ENCODE measurements at regions not wholly inside any gene's neighbourhood (a gene's known extent, or its start where the extent isn't known, plus 50 kb on each side); places are given as distances from the start of the nearest gene placed in this dataset.

- H3K36me3 ChIP-seq (ENCODE audit: control insufficient read depth, insufficient read depth, low read length): no peaks in the 10 kb centered on the region
- H3K4me3 ChIP-seq (replicated peaks; ENCODE audit: low read depth, low read length): no peak overlapping the region
- H3K27me3 ChIP-seq (replicated peaks; ENCODE audit: control insufficient read depth, insufficient read depth, low read length): no peaks in the 10 kb centered on the region
- no peak for DNase-seq (ENCODE audit: extremely low read depth, insufficient read length)
- TF ChIP-seq, protein P1, sequence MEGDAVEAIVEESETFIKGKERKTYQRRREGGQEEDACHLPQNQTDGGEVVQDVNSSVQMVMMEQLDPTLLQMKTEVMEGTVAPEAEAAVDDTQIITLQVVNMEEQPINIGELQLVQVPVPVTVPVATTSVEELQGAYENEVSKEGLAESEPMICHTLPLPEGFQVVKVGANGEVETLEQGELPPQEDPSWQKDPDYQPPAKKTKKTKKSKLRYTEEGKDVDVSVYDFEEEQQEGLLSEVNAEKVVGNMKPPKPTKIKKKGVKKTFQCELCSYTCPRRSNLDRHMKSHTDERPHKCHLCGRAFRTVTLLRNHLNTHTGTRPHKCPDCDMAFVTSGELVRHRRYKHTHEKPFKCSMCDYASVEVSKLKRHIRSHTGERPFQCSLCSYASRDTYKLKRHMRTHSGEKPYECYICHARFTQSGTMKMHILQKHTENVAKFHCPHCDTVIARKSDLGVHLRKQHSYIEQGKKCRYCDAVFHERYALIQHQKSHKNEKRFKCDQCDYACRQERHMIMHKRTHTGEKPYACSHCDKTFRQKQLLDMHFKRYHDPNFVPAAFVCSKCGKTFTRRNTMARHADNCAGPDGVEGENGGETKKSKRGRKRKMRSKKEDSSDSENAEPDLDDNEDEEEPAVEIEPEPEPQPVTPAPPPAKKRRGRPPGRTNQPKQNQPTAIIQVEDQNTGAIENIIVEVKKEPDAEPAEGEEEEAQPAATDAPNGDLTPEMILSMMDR (IDR thresholded peaks at IDR 0.05; ENCODE audit: insufficient read depth, low read length, poor library complexity, severe bottlenecking): no peak
Measured at GRCh38 chr1:188706742-188707141, 1770.9 kb downstream of the BRINP3 start.

- Histone ChIP-seq H3K36me3 (ENCODE audit: control insufficient read depth, insufficient read depth, low read length) (no peaks in the 10 kb centered on the region), H3K27me3 (replicated peaks; ENCODE audit: control insufficient read depth, insufficient read depth, low read length) (no peaks in the 10 kb centered on the region), H3K4me3 (replicated peaks; ENCODE audit: low read depth, low read length) (no peak overlapping the region)
- DNase-seq (ENCODE audit: extremely low read depth, insufficient read length): no peak
- TF ChIP-seq, protein P1 (IDR thresholded peaks at IDR 0.05; ENCODE audit: insufficient read depth, low read length, poor library complexity, severe bottlenecking): no peak
Measured at GRCh38 chr1:188708795-188709535, 1768.7 kb downstream of the BRINP3 start.

GRCh38 chr1:188715566-188715965 lies 1762.1 kb downstream of the BRINP3 start:
- Histone ChIP-seq H3K27me3 (replicated peaks; ENCODE audit: control insufficient read depth, insufficient read depth, low read length) (no peaks in the 10 kb centered on the region), H3K4me3 (replicated peaks; ENCODE audit: low read depth, low read length) (no peak overlapping the region), H3K36me3 (ENCODE audit: control insufficient read depth, insufficient read depth, low read length) (no peaks in the 10 kb centered on the region)
- TF ChIP-seq, protein P1 (IDR thresholded peaks at IDR 0.05; ENCODE audit: insufficient read depth, low read length, poor library complexity, severe bottlenecking): no peak
- DNase-seq (ENCODE audit: extremely low read depth, insufficient read length): no peak

DNA sequence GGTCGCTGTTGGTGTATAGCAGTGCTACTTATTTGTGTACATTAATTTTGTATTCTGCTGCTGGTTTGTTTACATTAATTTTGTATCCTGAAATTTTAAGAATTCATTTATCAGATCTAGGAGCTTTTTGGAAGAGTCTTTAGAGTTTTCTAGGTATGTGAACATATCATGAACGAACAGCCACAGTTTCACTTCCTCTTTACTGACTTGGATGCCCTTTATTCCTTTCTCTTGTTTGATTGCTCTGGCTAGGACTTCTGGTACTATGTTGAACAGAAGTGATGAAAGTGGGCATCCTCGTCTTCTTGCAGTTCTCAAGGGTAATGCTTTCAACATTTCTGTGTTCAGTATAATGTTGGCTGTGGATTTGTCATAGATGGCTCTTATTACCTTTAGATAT lies 1757.9 kb downstream of the BRINP3 start:
- Histone ChIP-seq H3K4me3 (replicated peaks; ENCODE audit: low read depth, low read length) (no peak overlapping the region), H3K27me3 (replicated peaks; ENCODE audit: control insufficient read depth, insufficient read depth, low read length) (no peaks in the 10 kb centered on the region), H3K36me3 (ENCODE audit: control insufficient read depth, insufficient read depth, low read length) (no peaks in the 10 kb centered on the region)
- TF ChIP-seq, protein P1 (IDR thresholded peaks at IDR 0.05; ENCODE audit: insufficient read depth, low read length, poor library complexity, severe bottlenecking): no peak
- no peak for DNase-seq (ENCODE audit: extremely low read depth, insufficient read length)

DNA sequence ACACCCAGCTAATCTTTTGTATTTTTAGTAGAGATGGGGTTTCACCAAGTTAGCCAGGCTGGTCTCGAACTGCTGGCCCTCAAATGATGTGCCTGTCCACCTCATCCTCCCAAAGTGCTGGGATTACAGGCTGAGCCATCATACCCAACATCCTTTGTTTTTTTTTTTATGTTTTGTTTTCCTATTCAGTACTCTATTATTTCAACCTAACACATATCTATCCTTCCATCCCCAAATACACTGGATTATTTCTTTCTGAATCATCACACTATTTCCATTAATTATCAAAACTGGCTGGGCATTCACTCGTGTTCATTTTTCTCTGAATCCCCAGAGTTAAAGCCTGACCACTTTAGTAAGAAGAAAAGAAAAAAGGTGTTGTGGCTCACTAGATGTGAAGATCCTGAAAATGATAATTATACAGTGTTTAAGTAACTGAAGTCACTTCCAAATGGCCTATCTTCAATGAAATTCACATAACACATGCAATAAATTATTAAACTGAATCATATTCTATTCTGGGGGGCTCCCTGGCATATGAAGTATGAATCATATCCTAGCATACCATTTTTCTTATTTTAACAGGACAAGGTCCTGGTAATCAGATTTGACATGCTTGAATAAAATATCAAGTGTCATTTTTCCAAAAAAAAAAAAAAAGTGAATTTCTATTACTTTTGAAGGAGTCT lies 1754.2 kb downstream of the BRINP3 start:
- DNase-seq (ENCODE audit: extremely low read depth, insufficient read length): no peak
- H3K27me3 ChIP-seq (replicated peaks; ENCODE audit: control insufficient read depth, insufficient read depth, low read length): no peaks in the 10 kb centered on the region
- H3K4me3 ChIP-seq (replicated peaks; ENCODE audit: low read depth, low read length): no peak overlapping the region
- no peaks in the 10 kb centered on the region for H3K36me3 ChIP-seq (ENCODE audit: control insufficient read depth, insufficient read depth, low read length)
- TF ChIP-seq, protein P1 (IDR thresholded peaks at IDR 0.05; ENCODE audit: insufficient read depth, low read length, poor library complexity, severe bottlenecking): no peak

Measured in GM06990 (cell line).